GM12878 (cell line): ENCODE measurements at regions not wholly inside any gene's neighbourhood (a gene's known extent, or its start where the extent isn't known, plus 50 kb on each side); places are given as distances from the start of the nearest gene placed in this dataset.

Source experiments
- CTCF ChIP-seq, 3 experiments: IDR thresholded peaks in 2 of 3; conservative IDR thresholded peaks in 1 of 3; 2 replicates each; pipeline ENCODE4 v1.5.1; 2011; ENCODE audit warnings: low read depth in 3 of 3, low read length in 3 of 3, mild to moderate bottlenecking in 3 of 3, control low read depth in 2 of 3, moderate library complexity in 2 of 3, inconsistent platforms in 1 of 3, mixed read lengths in 1 of 3; ENCODE audit not compliant: control insufficient read depth in 2 of 3, insufficient read depth in 1 of 3; ENCODE audit errors: extremely low read depth in 1 of 3
- ETV6 ChIP-seq, 2 experiments: fragments of 450-650 bp in 1 of 2; IDR thresholded peaks in 1 of 2; conservative IDR thresholded peaks in 1 of 2; 2 replicates each; pipeline ENCODE4 v1.6.1; 2014; ENCODE audit warnings: antibody characterized with exemption in 1 of 2, borderline replicate concordance in 1 of 2, low read depth in 1 of 2, mild to moderate bottlenecking in 1 of 2, moderate library complexity in 1 of 2
- EZH2 ChIP-seq: IDR thresholded peaks from 2 replicates; pipeline ENCODE4 v1.6.1; 2012; ENCODE audit warnings: low read depth, mild to moderate bottlenecking, control low read depth, inconsistent platforms, low read length, borderline replicate concordance; ENCODE audit not compliant: control insufficient read depth
- HDAC2 ChIP-seq: fragments of 200-600 bp; sonication (generic); IDR thresholded peaks from 2 replicates; pipeline ENCODE4 v1.6.1; 2017
- MXI1 ChIP-seq: fragments of 150-350 bp; IDR thresholded peaks from 2 replicates; pipeline ENCODE4 v1.6.1; 2011; ENCODE audit warnings: low read depth, mild to moderate bottlenecking, inconsistent platforms, low read length, improper control_type of control experiment
- NRF1 ChIP-seq: conservative IDR thresholded peaks from 2 replicates; pipeline ENCODE4 v1.6.1; 2011; ENCODE audit warnings: mild to moderate bottlenecking, low read depth, low read length, improper control_type of control experiment
- POLR2A ChIP-seq: IDR thresholded peaks from 2 replicates; pipeline ENCODE4 v1.6.1; 2011; ENCODE audit warnings: low read depth, mild to moderate bottlenecking, low read length
- SREBF2 ChIP-seq: IDR thresholded peaks from 2 replicates; pipeline ENCODE4 v1.6.1; 2012; ENCODE audit warnings: mild to moderate bottlenecking, low read length
- TAF1 ChIP-seq: IDR thresholded peaks from 2 replicates; pipeline ENCODE4 v1.6.1; 2011; ENCODE audit warnings: mild to moderate bottlenecking, low read depth, low read length, borderline replicate concordance
- TBL1XR1 ChIP-seq: IDR thresholded peaks from 2 replicates; pipeline ENCODE4 v1.6.1; 2012; ENCODE audit warnings: low read depth, low read length, improper control_type of control experiment
- ZNF207 ChIP-seq: fragments of 450-650 bp; IDR thresholded peaks from 2 replicates; pipeline ENCODE4 v1.6.1; 2014; ENCODE audit warnings: antibody characterized with exemption, mild to moderate bottlenecking, borderline replicate concordance

GRCh38 chr2:198293281-198293680 lies 488.9 kb downstream of the PLCL1 start:
- TF ChIP-seq SREBF2 (no peak), CTCF (IDR thresholded peaks at IDR 0.05 in 2 of 3, conservative IDR thresholded peaks at IDR 0.05 in 1 of 3; ENCODE audit: control insufficient read depth in 2 of 3, extremely low read depth in 1 of 3, insufficient read depth in 1 of 3, low read depth in 3 of 3, low read length in 3 of 3) (no peak), TAF1 (no peak), TBL1XR1 (no peak), ETV6 (conservative IDR thresholded peaks at IDR 0.05 in 1 of 2, IDR thresholded peaks at IDR 0.05 in 1 of 2; ENCODE audit: borderline replicate concordance in 1 of 2, low read depth in 1 of 2) (no peak), HDAC2 (no peak), NRF1 (no peak), ZNF207 (no peak), EZH2 (no peak), POLR2A (no peak), MXI1 (no peak)
